Upper lobe of left lung (tissue), 6 donors: ENCODE measurements at regions not wholly inside any gene's neighbourhood (a gene's known extent, or its start where the extent isn't known, plus 50 kb on each side); places are given as distances from the start of the nearest gene placed in this dataset.

Experiments used
- ATAC-seq, 2 donors: fragments of 200-7000 bp; cut with Tn5 transposase; one replicate each; pipeline ENCODE4 v1.9.1; 2022; ENCODE audit warnings: mild to moderate bottlenecking in 2 of 2, moderate library complexity in 2 of 2; ENCODE audit not compliant: low FRiP score in 2 of 2
- DNase-seq, 2 donors: peaks; one replicate each; pipeline ENCODE4 v3.0.0-alpha.2; 2019 to 2020
- H3K27ac ChIP-seq, 4 donors: fragments of 200-600 bp; sonication (generic); one replicate each; pipeline ENCODE4 v1.5.1; 2016 to 2019
- H3K27me3 ChIP-seq, 4 donors: fragments of 200-600 bp; sonication (generic); one replicate each; pipeline ENCODE4 v1.5.1; 2017 to 2019
- H3K36me3 ChIP-seq, 4 donors: fragments of 200-600 bp; sonication (generic); one replicate each; pipeline ENCODE4 v1.5.1; 2016 to 2019
- H3K4me1 ChIP-seq, 4 donors: fragments of 200-600 bp; sonication (generic); one replicate each; pipeline ENCODE4 v1.5.1; 2018 to 2019
- H3K4me3 ChIP-seq, 4 donors: fragments of 200-600 bp; sonication (generic); one replicate each; pipeline ENCODE4 v1.5.1; 2017 to 2019; ENCODE audit warnings: mild to moderate bottlenecking in 2 of 4, moderate library complexity in 1 of 4
- H3K9me3 ChIP-seq, 4 donors: fragments of 200-600 bp; sonication (generic); one replicate each; pipeline ENCODE4 v1.5.1; 2018 to 2019
- EP300 ChIP-seq, 4 donors: sonication (generic); formaldehyde crosslinking; IDR thresholded peaks; one replicate each; pipeline ENCODE4 v1.5.1; 2017; ENCODE audit warnings: antibody characterized with exemption in 4 of 4, control low read depth in 2 of 4
- POLR2A ChIP-seq, 4 donors: fragments of 450-650 bp; IDR thresholded peaks; one replicate each; pipeline ENCODE4 v1.5.1; 2016 to 2017; ENCODE audit warnings: antibody characterized with exemption in 4 of 4, mild to moderate bottlenecking in 2 of 4
- POLR2AphosphoS5 ChIP-seq, 2 donors: sonication (generic); formaldehyde crosslinking; IDR thresholded peaks; one replicate each; pipeline ENCODE4 v1.5.1; 2017; ENCODE audit warnings: antibody characterized with exemption in 2 of 2
- WGBS, 2 donors: methylation state at CpG; one replicate each; pipeline ENCODE4 v1.1.5; 2017 to 2018; 5-methylcytosine and 5-hydroxymethylcytosine counted together
- TF ChIP-seq, protein P1 (sequence below), 6 experiments: fragments of 450-650 bp in 4 of 6; fragments of 200-600 bp in 2 of 6; sonication (generic) in 2 of 6; IDR thresholded peaks; one replicate each; pipeline ENCODE4 v1.5.1; 2016 to 2019; ENCODE audit warnings: antibody characterized with exemption in 6 of 6
- donor health status: DM: no; HTN: no; CAD: no; lungs with moderate emphysema.
- donor health status: DM: no; HTN: yes; CAD: no; lungs with severe emphysema.

DNA sequence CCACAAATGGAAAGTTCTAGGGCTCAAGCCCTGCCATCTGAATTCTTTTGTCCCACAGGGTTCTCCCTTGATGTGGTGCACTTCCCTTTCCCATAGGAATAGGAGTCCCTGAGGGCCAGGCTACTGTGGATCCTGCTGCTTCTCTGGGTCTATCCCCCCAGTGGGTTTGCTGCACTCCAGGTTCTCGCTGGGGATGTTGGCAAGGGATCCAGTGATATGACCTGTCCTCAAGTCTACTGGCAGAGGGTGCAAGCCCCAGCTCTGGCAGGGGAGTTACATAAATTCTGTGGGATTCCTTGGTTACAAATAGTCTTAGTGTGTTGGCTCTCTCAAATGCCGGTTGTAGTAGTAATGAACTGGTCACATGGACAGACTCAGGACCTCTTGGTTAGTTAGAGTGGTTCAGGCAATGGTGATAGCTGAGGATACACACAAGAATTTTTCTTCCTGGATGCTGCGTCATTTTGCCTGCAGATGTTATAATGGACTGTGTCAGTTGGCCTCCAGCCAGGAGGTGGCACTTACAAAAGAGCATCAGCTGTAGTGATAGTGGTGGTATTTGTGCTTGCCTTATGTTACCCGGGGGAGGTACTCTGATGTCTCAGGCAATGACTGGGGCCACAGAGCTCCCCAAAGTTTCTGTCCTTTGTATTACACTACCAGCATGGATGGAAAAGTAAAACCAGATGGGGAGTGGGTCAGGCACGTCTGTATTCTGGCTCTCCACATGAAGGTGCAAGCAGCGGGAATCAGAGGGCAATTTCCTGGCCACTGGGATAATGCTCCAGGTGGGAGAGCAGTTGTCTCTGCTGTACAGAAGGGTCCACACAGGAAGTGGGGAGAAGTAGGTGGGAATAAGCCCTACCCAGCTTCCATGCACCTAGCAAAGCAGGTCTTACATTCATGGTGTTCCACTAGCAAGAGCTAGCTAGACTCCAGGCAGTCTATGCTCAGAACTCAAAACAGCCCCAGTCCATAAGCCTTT lies 267.9 kb downstream of the SOX11 start:
- no peaks in the 10 kb centered on the region for H3K4me1 ChIP-seq
- no peaks in the 10 kb centered on the region for H3K36me3 ChIP-seq
- 84 to 87% methylated on average over 4 to 6 of the region's 6 CpGs for WGBS, 2 donors
- TF ChIP-seq, protein P1, sequence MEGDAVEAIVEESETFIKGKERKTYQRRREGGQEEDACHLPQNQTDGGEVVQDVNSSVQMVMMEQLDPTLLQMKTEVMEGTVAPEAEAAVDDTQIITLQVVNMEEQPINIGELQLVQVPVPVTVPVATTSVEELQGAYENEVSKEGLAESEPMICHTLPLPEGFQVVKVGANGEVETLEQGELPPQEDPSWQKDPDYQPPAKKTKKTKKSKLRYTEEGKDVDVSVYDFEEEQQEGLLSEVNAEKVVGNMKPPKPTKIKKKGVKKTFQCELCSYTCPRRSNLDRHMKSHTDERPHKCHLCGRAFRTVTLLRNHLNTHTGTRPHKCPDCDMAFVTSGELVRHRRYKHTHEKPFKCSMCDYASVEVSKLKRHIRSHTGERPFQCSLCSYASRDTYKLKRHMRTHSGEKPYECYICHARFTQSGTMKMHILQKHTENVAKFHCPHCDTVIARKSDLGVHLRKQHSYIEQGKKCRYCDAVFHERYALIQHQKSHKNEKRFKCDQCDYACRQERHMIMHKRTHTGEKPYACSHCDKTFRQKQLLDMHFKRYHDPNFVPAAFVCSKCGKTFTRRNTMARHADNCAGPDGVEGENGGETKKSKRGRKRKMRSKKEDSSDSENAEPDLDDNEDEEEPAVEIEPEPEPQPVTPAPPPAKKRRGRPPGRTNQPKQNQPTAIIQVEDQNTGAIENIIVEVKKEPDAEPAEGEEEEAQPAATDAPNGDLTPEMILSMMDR (IDR thresholded peaks at IDR 0.05): no peak
- TF ChIP-seq POLR2A (IDR thresholded peaks at IDR 0.05): no peak
- no peak for TF ChIP-seq POLR2AphosphoS5 (IDR thresholded peaks at IDR 0.05)
- TF ChIP-seq EP300 (IDR thresholded peaks at IDR 0.05): no peak
- no peak overlapping the region for H3K4me3 ChIP-seq
- H3K27ac ChIP-seq: no peak overlapping the region
- DNase-seq (no peak), ATAC-seq (peak in 1 of 2 donors; percentile 30)
- no peaks in the 10 kb centered on the region for H3K27me3 ChIP-seq
- no peaks in the 10 kb centered on the region for H3K9me3 ChIP-seq

- no peak for TF ChIP-seq POLR2AphosphoS5 (IDR thresholded peaks at IDR 0.05)
- no peak for TF ChIP-seq POLR2A (IDR thresholded peaks at IDR 0.05)
- no peak for TF ChIP-seq EP300 (IDR thresholded peaks at IDR 0.05)
- TF ChIP-seq, protein P1 (IDR thresholded peaks at IDR 0.05): no peak
- DNase-seq (no peak), ATAC-seq (no peak)
- WGBS, 2 donors: 90 to 100% methylated on average over 5 to 6 of the region's 6 CpGs
- Histone ChIP-seq H3K4me3 (no peak overlapping the region), H3K4me1 (no peaks in the 10 kb centered on the region), H3K27me3 (no peaks in the 10 kb centered on the region), H3K9me3 (no peaks in the 10 kb centered on the region), H3K36me3 (no peaks in the 10 kb centered on the region), H3K27ac (no peak overlapping the region)
These were observed 275.3 kb downstream of the SOX11 start for GRCh38 chr2:5967506-5967905.

DNA sequence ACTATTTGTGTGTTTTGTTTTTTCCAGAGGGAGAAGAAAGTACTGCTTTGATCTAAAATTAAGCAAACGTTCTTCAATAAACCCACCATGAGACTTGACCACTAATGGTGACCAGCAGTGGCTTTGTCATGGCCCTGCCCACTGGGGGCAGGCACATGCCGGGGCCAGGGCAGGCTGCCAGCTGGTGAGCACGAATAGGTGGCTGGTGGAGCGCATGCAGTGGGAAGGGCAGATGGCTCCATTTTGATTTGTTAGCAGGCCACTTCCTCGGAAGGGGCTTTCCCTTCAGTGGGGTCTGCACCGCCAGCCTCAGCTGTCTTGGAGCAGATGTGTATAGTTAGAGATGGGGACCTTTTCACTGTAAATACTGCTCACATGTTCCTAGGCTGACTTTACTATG lies 277.1 kb downstream of the SOX11 start:
- Histone ChIP-seq H3K4me1 (no peaks in the 10 kb centered on the region), H3K4me3 (no peak overlapping the region), H3K27ac (no peak overlapping the region), H3K36me3 (no peaks in the 10 kb centered on the region), H3K9me3 (no peaks in the 10 kb centered on the region), H3K27me3 (no peaks in the 10 kb centered on the region)
- TF ChIP-seq POLR2AphosphoS5 (IDR thresholded peaks at IDR 0.05) (no peak), POLR2A (IDR thresholded peaks at IDR 0.05) (no peak), EP300 (IDR thresholded peaks at IDR 0.05) (no peak)
- TF ChIP-seq, protein P1 (IDR thresholded peaks at IDR 0.05): no peak
- DNase-seq (peak in 1 of 2 donors; percentile 34), ATAC-seq (no peak)
- WGBS, 2 donors: 77 to 84% methylated on average over 6 of the region's 6 CpGs

- no peaks in the 10 kb centered on the region for H3K36me3 ChIP-seq
- no peak overlapping the region for H3K27ac ChIP-seq
- no peak for DNase-seq
- peaks cover 0 to 4% (median 0%) of the 10 kb centered on the region in 4 donors for H3K4me1 ChIP-seq
- 82 to 83% methylated on average over 4 of the region's 4 CpGs for WGBS, 2 donors
- no peak for ATAC-seq
- TF ChIP-seq POLR2A (IDR thresholded peaks at IDR 0.05) (no peak), POLR2AphosphoS5 (IDR thresholded peaks at IDR 0.05) (no peak), EP300 (IDR thresholded peaks at IDR 0.05) (no peak)
- TF ChIP-seq, protein P1 (IDR thresholded peaks at IDR 0.05): no peak
- H3K9me3 ChIP-seq: no peaks in the 10 kb centered on the region
- H3K27me3 ChIP-seq: no peaks in the 10 kb centered on the region
- no peak overlapping the region for H3K4me3 ChIP-seq
These were observed 278.2 kb downstream of the SOX11 start for GRCh38 chr2:5970347-5970746.
